Heart right ventricle (tissue), 16 donors: ENCODE measurements at regions not wholly inside any gene's neighbourhood (a gene's known extent, or its start where the extent isn't known, plus 50 kb on each side); places are given as distances from the start of the nearest gene placed in this dataset.

Experiments used
- ATAC-seq, 8 donors: fragments of 200-7000 bp; cut with Tn5 transposase; one replicate each; pipeline ENCODE4 v1.9.1; 2020; ENCODE audit warnings: mild to moderate bottlenecking in 8 of 8, moderate library complexity in 8 of 8, moderate number of reproducible peaks in 1 of 8
- DNase-seq, 2 donors: peaks; one replicate each; pipeline ENCODE4 v3.0.0-alpha.2; 2020
- H3K27ac ChIP-seq, 10 donors: fragments of 200-600 bp; sonication (generic) in 2 of 10; one replicate each; pipeline versions ENCODE4 v1.5.0 to v1.8.0; 2020 to 2022; ENCODE audit warnings: mild to moderate bottlenecking in 3 of 10
- H3K27me3 ChIP-seq, 7 donors: fragments of 200-600 bp; one replicate each; pipeline ENCODE4 v1.8.0; 2021 to 2022; ENCODE audit warnings: mild to moderate bottlenecking in 2 of 7
- H3K36me3 ChIP-seq, 9 donors: fragments of 200-600 bp; sonication (generic) in 1 of 9; one replicate each; pipeline versions ENCODE4 v1.5.0 to v1.8.0; 2020 to 2022; ENCODE audit warnings: mild to moderate bottlenecking in 2 of 9
- H3K4me1 ChIP-seq, 9 donors: fragments of 200-600 bp; sonication (generic) in 1 of 9; one replicate each; pipeline versions ENCODE4 v1.5.0 to v1.8.0; 2020 to 2022; ENCODE audit warnings: mild to moderate bottlenecking in 4 of 9
- H3K4me3 ChIP-seq, 10 donors: fragments of 200-600 bp; sonication (generic) in 2 of 10; one replicate each; pipeline versions ENCODE4 v1.5.0 to v1.8.0; 2020 to 2022; ENCODE audit warnings: mild to moderate bottlenecking in 7 of 10, moderate library complexity in 2 of 10
- H3K9me3 ChIP-seq, 11 donors: fragments of 200-600 bp in 10 of 11; sonication (generic) in 2 of 11; one replicate each; pipeline versions ENCODE4 v1.5.0 to v1.8.0; 2013 to 2022; ENCODE audit warnings: mild to moderate bottlenecking in 2 of 11, control low read depth in 1 of 11, moderate library complexity in 1 of 11
- WGBS, 2 donors: extraction: QIAGEN DNeasy Blood & Tissue Kit; methylation state at CpG; one replicate each; pipeline ENCODE4 v1.1.7; 2013; ENCODE audit warnings: inconsistent platforms in 1 of 2; 5-methylcytosine and 5-hydroxymethylcytosine counted together
- intact Hi-C, 10 donors: fragments of 100-400 bp; cut with DNase I; formaldehyde crosslinking; loops; one replicate each; pipeline versions ENCODE4 v1.11.1 to v1.14.2; 2022
- TF ChIP-seq, protein P1 (sequence below), 9 donors: fragments of 200-600 bp; sonication (generic) in 2 of 9; IDR thresholded peaks; one replicate each; pipeline versions ENCODE4 v1.5.0 to v1.8.0; 2021 to 2022; ENCODE audit warnings: antibody characterized with exemption in 9 of 9, mild to moderate bottlenecking in 5 of 9, moderate library complexity in 1 of 9
- donor health status: Arrhythmogenic right ventricular cardiomyopathy.
- donor health status: ischemic (EF 13 %, LVEDD 7.1; RV severe dilation, severe dysfunction).
- donor health status: healthy with polysubstance abuse.
- donor health status: DM: no; HTN: yes; CAD: no.
- donor health status: DM: no; HTN: no; CAD: no.
- donor health status: ischemic (EF 25% LVEDD 6.9; RV normal size, moderate dysfunction).
- donor health status: ischemic (EF 25% LVEDD 5.7; RV mildly dilated, moderate dysfunction).
- donor health status: healthy.
- donor health status: DM: yes; HTN: yes; CAD: no.
- donor health status: Ischemic cardiomyopathy.
- donor health status: ischemic (EF 35%, LVEDD 5.7; RV mildly dilated, moderate dysfunction).
- donor health status: nonischemic (EF 11% LVEDD 7.7; RV severe dilation, severe dysfunction).
- donor health status: DM: yes; HTN: yes; CAD: no.
- donor health status: PGD.
- donor health status: ischemic (EF 29% LVEDD 5.4; RV normal size, mild dysfunction).
- donor health status: nonischemic (EF 23%, LVEDD 6.1; RV moderate dilation, normal function).

GRCh38 chr1:4109628-4109940 is 209.5 kb upstream of the C1orf174 start:
- Histone ChIP-seq H3K27ac (no peak overlapping the region), H3K27me3 (peaks cover 0 to 26% (median 13%) of the 10 kb centered on the region in 7 donors), H3K9me3 (peaks cover 0 to 13% (median 0%) of the 10 kb centered on the region in 11 donors), H3K36me3 (no peaks in the 10 kb centered on the region), H3K4me3 (no peak overlapping the region), H3K4me1 (no peaks in the 10 kb centered on the region)
- intact Hi-C loops: no loop called here
- no peak for ATAC-seq
- no peak for DNase-seq
- TF ChIP-seq, protein P1, sequence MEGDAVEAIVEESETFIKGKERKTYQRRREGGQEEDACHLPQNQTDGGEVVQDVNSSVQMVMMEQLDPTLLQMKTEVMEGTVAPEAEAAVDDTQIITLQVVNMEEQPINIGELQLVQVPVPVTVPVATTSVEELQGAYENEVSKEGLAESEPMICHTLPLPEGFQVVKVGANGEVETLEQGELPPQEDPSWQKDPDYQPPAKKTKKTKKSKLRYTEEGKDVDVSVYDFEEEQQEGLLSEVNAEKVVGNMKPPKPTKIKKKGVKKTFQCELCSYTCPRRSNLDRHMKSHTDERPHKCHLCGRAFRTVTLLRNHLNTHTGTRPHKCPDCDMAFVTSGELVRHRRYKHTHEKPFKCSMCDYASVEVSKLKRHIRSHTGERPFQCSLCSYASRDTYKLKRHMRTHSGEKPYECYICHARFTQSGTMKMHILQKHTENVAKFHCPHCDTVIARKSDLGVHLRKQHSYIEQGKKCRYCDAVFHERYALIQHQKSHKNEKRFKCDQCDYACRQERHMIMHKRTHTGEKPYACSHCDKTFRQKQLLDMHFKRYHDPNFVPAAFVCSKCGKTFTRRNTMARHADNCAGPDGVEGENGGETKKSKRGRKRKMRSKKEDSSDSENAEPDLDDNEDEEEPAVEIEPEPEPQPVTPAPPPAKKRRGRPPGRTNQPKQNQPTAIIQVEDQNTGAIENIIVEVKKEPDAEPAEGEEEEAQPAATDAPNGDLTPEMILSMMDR (IDR thresholded peaks at IDR 0.05): no peak
- 80 to 86% methylated on average over 8 to 10 of the region's 10 CpGs for WGBS, 2 donors

GRCh38 chr1:4110888-4111287 is 210.8 kb upstream of the C1orf174 start:
- H3K36me3 ChIP-seq: no peaks in the 10 kb centered on the region
- H3K27me3 ChIP-seq: peaks cover 0 to 26% (median 13%) of the 10 kb centered on the region in 7 donors
- no peaks in the 10 kb centered on the region for H3K4me1 ChIP-seq
- no peak overlapping the region for H3K4me3 ChIP-seq
- ATAC-seq: no peak
- 76 to 77% methylated on average over 8 of the region's 8 CpGs for WGBS, 2 donors
- TF ChIP-seq, protein P1 (IDR thresholded peaks at IDR 0.05): no peak
- peaks cover 0 to 13% (median 0%) of the 10 kb centered on the region in 11 donors for H3K9me3 ChIP-seq
- intact Hi-C loops: no loop called here
- no peak for DNase-seq
- no peak overlapping the region for H3K27ac ChIP-seq

GRCh38 chr1:4113897-4114296 is 213.8 kb upstream of the C1orf174 start:
- Histone ChIP-seq H3K36me3 (no peaks in the 10 kb centered on the region), H3K27me3 (peaks cover 0 to 34% (median 16%) of the 10 kb centered on the region in 7 donors)
- DNase-seq: no peak

GRCh38 chr1:4115191-4115900 is 215.3 kb upstream of the C1orf174 start:
- H3K4me3 ChIP-seq: no peak overlapping the region
- DNase-seq (no peak), ATAC-seq (no peak)
- TF ChIP-seq, protein P1 (IDR thresholded peaks at IDR 0.05): no peak
- peaks cover 0 to 13% (median 0%) of the 10 kb centered on the region in 11 donors for H3K9me3 ChIP-seq
- H3K4me1 ChIP-seq: no peaks in the 10 kb centered on the region
- 80 to 84% methylated on average over 18 of the region's 18 CpGs for WGBS, 2 donors
- peaks cover 0 to 34% (median 20%) of the 10 kb centered on the region in 7 donors for H3K27me3 ChIP-seq
- H3K36me3 ChIP-seq: no peaks in the 10 kb centered on the region
- intact Hi-C loops: no loop called here
- no peak overlapping the region for H3K27ac ChIP-seq

More at GRCh38 chr1:4113897-4114296, 213.8 kb upstream of the C1orf174 start:
- intact Hi-C loops: no loop called here
- ATAC-seq: no peak
- Histone ChIP-seq H3K9me3 (peaks cover 0 to 13% (median 0%) of the 10 kb centered on the region in 11 donors), H3K4me3 (no peak overlapping the region), H3K4me1 (no peaks in the 10 kb centered on the region), H3K27ac (no peak overlapping the region)
- TF ChIP-seq, protein P1 (IDR thresholded peaks at IDR 0.05): no peak
- WGBS, 2 donors: 87 to 90% methylated on average over 2 of the region's 2 CpGs
